Stimulated activated naive CD8-positive, alpha-beta T cell treated with anti-CD3 and anti-CD28 coated beads, Interleukin-15, Interleukin-2, amounts not matched to agents 100 U/mL and 50 U/mL, for 24 hours (primary cell): ENCODE measurements at regions not wholly inside any gene's neighbourhood (a gene's known extent, or its start where the extent isn't known, plus 50 kb on each side); places are given as distances from the start of the nearest gene placed in this dataset.

Experiments
- ATAC-seq: fragments of 150-1000 bp; cut with Tn5 transposase; one replicate; pipeline ENCODE4 v1.10.0; 2021
- DNase-seq: peaks from one replicate; pipeline ENCODE4 v3.0.0; 2021

DNA sequence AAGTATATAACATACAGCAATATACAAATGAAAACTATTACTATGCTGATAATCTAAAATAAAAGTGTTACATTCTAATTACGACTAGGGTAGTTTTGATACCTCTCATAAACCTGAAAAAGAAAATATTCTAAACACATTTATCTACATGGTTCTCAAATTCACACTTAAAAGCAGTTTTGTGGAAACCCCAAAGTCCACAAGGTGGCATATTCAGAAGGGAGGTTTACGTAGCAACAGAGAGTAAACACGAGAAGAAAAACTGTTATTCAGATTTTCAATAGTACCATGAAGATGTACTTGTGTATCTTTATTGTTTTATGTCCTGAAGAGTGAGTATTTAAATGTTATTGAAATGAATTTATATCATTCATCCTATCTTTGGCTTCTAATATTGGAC, 275.9 kb upstream of the KLHL1 start:
- ATAC-seq (no peak), DNase-seq (no peak)

GRCh38 chr13:70380809-70381208, 272.6 kb upstream of the KLHL1 start:
- DNase-seq: no peak
- no peak for ATAC-seq

- DNase-seq: no peak
- no peak for ATAC-seq
Measured at GRCh38 chr13:70375718-70376117, 267.5 kb upstream of the KLHL1 start.

- DNase-seq (no peak), ATAC-seq (no peak)
Measured at GRCh38 chr13:70370924-70371323, 262.7 kb upstream of the KLHL1 start.

DNA sequence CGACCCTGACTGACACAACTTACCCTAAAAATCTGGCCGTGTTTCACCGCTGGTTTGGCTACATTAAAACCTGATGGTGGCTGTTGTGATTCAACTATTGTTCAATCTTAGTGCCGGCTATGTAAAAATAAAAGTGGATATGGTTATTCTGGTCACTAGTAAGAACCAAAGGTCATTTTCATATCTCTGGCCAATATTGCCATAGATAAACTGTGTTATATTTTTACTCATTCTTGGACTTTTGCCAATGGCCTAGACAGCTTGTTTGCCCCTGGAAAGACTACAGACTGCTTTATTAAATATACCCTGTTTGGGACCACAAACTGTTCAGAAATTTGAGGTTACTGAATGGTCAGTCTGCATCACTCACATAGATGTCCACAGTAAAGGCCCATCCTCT, 258.5 kb upstream of the KLHL1 start:
- ATAC-seq: no peak
- no peak for DNase-seq

- DNase-seq: no peak
- ATAC-seq: no peak
Measured at GRCh38 chr13:70363991-70364390, 255.7 kb upstream of the KLHL1 start.

DNA sequence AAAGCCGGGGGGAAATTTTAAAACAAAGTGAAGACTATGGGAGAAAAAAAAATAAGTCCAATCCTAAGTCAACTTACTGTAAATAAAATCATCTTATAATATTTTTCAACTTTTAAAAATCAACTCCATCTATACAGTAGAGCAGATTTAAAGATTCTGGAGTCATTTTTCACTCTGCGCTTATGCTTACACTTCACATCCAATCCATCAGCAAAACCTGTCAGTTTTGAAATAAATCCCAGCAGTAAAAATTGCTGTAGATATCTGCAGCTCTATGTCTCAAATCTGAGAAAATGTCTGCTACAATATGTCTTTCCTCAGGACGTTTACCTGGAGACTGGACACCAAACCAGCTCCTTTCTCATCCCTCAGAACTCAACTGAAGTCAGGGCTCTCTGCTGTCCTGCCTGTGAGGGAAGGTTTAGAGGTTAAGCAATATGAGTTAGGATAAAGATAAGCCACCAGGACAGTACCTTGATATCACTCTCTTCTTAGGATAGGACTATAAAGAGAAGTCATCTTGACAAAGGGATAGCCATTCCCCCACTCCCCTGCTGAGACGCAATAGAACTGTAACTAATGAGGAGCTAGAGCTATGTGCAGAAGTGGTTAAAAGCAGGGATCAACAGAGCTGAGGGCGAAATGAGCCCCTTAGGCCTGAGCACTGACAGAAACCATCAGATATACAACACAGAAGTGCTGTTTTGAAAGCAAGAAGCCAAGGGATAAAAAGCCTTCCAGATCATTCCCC, 254.7 kb upstream of the KLHL1 start:
- DNase-seq (no peak), ATAC-seq (no peak)

DNA sequence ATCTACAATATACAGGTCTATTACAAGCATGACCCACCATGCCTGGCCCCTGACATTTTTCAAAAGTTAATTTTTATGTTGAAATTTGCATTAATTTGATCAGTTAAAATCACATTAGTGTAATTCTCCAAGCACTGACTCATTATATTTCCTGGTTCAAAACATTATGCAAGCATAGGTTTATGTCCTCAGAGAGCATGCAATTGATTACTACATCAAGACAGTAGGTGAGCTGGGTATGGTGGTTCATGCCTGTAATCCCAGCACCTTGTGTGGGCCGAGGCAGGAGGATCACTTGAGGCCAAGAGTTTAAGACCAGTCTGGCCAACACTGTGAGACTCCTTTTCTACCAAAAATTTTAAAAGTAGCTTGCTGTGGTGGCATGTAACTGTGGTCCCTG, 248.8 kb upstream of the KLHL1 start:
- no peak for DNase-seq
- ATAC-seq: no peak

DNA sequence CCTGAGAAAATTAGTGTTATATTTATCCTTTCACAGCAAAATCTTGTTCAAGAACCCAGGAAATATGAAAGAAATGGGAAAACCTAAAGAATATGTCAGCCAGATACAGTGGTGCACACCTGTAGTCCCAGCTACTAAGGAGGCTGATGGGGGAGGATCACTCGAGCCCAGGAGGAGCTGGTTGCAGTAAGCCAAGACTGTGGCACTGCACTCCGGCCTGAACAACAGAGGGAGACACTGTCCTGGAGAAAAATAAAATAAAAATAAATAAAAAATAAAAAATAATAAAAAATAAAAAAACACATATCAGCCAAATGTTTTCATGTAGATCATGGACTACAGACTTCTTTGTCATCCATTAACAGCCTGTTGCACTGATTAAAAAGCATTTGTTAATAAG, 244.8 kb upstream of the KLHL1 start:
- ATAC-seq (no peak), DNase-seq (no peak)

- DNase-seq (no peak), ATAC-seq (no peak)
Measured at GRCh38 chr13:70347947-70348620, 239.8 kb upstream of the KLHL1 start.

GRCh38 chr13:70339738-70340137, 231.5 kb upstream of the KLHL1 start:
- no peak for DNase-seq
- ATAC-seq: no peak

DNA sequence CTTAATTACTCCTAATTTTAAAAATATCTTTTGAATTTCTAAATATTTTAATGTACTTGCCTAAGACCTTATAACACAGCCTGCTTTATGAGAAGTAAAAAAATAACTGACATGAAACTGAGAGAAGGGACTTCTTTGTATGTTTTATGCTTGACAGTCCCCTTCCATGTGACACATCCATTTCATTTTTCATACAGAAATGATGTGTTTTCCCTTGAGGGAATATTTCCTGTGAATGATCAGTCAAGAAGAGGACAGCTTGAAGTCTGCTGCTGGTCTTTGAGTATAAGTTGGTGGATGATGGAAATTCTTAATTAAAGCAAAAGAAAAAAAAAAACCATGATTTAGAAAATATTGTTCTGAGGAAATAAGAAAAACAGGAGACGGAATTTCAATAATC, 230.4 kb upstream of the KLHL1 start:
- DNase-seq (no peak), ATAC-seq (no peak)

GRCh38 chr13:70336866-70337265, 228.6 kb upstream of the KLHL1 start:
- no peak for DNase-seq
- ATAC-seq: no peak

DNA sequence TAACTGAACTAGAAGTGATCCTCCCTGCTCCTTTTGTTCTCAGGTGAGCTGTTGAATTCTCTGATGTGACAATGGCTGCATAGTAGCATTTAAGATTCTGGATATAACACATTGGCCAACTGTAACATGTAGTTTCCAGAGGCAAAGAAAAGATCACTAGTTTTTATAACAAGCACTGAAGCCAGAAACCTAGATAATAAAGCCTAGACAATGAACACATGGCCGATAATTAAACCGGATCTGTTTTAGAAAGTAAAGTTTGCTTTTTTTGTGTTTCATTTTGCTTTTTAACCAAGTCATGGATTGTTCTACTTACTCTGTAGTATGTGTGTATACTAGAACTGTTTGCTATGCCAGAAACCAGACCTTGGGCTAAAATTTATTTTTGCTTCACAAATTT, 225.5 kb upstream of the KLHL1 start:
- ATAC-seq (no peak), DNase-seq (no peak)

GRCh38 chr13:70330697-70331361, 222.6 kb upstream of the KLHL1 start:
- DNase-seq (no peak), ATAC-seq (no peak)

DNA sequence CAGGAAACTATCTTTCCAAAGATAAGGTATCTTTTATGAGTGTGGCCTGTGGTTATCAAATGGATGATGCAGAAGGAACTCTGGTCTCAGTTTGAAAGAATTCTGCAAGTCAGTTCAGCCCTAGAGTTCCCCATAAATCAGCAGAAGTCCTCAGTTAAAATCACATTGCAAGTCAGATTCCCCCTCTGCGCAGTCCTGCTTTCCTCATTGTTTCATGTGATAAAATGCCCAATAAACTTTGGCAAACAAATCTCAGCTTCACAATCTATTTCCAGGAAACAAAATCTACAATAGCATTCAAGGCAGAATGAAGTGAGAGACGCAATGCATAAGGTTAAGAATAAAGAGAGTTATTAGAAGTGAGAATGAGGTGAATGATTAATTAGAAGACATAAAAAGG, 216.3 kb upstream of the KLHL1 start:
- DNase-seq (no peak), ATAC-seq (no peak)

DNA sequence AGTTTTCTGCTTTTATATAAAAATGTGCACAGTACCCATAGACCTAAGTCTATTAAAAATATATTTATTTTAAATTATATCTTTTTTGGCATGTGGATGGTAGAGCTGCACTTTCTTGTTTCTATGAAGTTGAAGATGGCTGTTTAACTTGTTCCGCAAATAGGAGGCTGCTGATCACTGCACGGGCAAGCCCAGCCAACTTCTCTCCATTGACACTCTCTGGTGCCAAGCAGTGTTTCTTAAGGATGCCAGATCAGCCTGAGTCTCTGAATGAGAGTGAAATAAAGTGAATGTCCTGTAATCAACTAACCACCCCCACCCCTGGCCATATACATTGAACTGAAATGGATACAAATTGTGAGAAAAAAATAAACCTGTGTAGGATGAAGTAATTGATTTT, 202.9 kb upstream of the KLHL1 start:
- no peak for DNase-seq
- ATAC-seq: no peak

DNA sequence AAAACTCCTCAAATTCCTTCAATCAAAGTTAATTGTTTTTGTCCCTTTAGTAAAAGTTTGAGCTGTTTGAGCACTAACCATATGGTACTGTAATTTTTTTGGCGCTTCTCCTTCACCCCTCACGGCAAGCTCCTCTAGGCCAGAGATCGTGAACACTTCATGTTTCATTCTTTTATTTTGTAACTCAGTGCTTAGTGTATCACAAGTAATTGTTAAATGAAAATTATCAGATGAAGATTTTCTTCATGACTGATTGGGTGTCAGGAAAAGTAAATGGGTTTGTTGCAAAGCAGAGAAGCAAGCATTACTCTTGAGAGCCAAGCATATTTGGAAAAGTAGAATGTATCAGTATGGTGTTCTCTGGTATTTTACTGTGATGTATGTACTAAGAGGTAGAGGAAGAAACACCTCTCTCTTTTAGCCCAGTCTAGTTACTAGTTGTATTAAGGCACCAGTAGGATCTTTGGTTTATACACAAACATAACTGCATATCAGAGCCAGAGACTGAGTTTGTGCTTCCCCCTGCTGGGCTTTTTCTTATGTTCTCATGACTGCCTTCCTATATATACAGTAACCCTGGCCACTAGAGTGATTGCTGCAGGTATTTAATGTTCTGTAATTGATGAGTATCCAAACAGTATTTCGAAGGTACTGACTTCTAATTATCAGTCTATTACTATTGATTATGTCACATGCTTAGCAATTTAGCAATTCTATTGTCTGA, 202.3 kb upstream of the KLHL1 start:
- DNase-seq: no peak
- no peak for ATAC-seq

- DNase-seq (no peak), ATAC-seq (no peak)
Measured at GRCh38 chr13:70297189-70297616, 189.0 kb upstream of the KLHL1 start.

- DNase-seq (no peak), ATAC-seq (no peak)
Measured at GRCh38 chr13:70284371-70284770, 176.1 kb upstream of the KLHL1 start.

DNA sequence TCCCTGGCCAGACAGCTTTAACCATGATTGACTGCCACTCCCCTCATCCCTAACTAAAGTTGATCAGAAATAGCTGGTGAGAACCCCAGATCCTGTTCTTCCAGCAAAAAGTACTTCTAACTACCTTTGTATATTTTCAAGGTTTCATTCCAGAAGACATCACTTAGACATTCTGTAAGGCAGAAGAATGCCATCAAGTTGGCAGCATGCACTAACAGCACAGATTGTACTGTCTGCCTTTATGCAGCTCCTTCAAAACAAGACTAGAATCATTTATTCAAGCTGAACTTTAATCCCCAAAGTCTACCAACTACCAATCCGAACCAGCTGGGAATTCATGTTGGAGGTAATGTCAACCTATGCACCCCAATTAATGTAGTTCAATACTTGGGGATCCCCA, 167.6 kb upstream of the KLHL1 start:
- no peak for ATAC-seq
- no peak for DNase-seq

DNA sequence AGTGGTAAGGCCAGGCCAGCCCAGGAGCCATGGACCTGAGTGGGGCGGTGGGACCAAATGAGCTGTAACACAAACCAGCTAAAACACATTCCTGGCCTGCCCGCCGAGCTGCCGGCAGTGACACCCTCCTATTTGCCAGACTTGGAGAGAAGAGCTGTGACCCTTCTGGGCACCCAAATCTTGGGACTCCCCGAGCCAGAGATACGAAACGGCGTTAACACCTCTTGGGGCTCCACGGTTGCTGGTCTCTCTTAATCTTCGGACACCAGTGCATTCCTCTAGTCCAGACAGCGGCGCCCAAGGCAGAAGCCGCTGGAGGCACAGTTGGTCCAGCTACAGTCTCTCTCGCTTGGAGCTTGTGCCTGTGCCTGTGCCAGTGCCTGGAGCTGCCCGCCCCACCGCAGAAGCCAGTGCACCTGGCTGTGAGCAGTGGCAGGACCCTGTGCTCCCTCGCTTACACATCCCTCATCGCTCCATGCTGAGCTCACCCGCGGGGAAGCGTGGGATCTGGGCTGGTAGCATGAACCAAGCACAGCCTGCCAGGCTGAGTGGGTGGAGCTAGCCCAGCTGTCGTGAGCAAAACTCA, 147.2 kb upstream of the KLHL1 start:
- DNase-seq (no peak), ATAC-seq (peak; percentile 14)

- DNase-seq (no peak), ATAC-seq (no peak)
Measured at GRCh38 chr13:70253834-70254233, 145.6 kb upstream of the KLHL1 start.
